ENCODE measurements at regions not wholly inside any gene's neighbourhood (a gene's known extent, or its start where the extent isn't known, plus 50 kb on each side); places are given as distances from the start of the nearest gene placed in this dataset.

DNA sequence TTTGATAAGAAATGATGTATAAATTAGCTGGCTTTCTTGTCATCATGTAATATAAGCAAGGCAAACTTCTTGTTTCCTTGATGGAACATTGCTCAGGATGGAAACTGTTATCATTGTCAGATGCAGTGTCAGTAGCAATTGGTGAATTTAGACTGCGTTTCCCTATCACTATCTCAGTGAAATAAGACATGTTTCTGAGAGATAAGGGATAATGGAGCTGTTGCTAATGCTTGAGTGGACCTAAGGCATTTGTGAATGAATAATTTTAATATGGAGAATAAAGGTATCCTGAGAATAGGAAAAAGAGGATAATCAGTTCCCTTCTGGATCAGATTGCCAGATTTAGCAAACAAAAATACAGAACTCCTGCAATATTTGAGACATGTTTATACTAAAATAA, 160.9 kb downstream of the HLX start:
- TF ChIP-seq CTCF (IDR thresholded peaks at IDR 0.05; ENCODE audit: poor library complexity, severe bottlenecking) (no peak), REST (IDR thresholded peaks at IDR 0.05; ENCODE audit: borderline replicate concordance) (no peak), TAF1 (IDR thresholded peaks at IDR 0.05; ENCODE audit: low read depth) (no peak), RAD21 (conservative IDR thresholded peaks at IDR 0.05) (no peak), EZH2 (IDR thresholded peaks at IDR 0.05; ENCODE audit: borderline replicate concordance, insufficient read depth, low read length, poor library complexity, severe bottlenecking) (no peak), EP300 (conservative IDR thresholded peaks at IDR 0.05; ENCODE audit: poor library complexity, severe bottlenecking) (no peak), POLR2AphosphoS5 (IDR thresholded peaks at IDR 0.05) (no peak), SMC3 (conservative IDR thresholded peaks at IDR 0.05; ENCODE audit: poor library complexity) (no peak)
